EL (cell line): ENCODE measurements at regions not wholly inside any gene's neighbourhood (a gene's known extent, or its start where the extent isn't known, plus 50 kb on each side); places are given as distances from the start of the nearest gene placed in this dataset.

Source experiments
- DNase-seq: peaks from one replicate; pipeline ENCODE4 v3.0.0-alpha.2; 2016

- DNase-seq, result no peak
These were observed 134.6 kb upstream of the DPYD start for GRCh38 chr1:98055457-98055856.

GRCh38 chr1:98054786-98055185, 134.0 kb upstream of the DPYD start:
- no peak for DNase-seq

GRCh38 chr1:98054367-98054701, 133.5 kb upstream of the DPYD start:
- DNase-seq, result no peak

- DNase-seq, result peak; percentile 84
These were observed 132.9 kb upstream of the DPYD start for GRCh38 chr1:98053471-98054366.

- peak; percentile 81 for DNase-seq
These were observed 130.3 kb upstream of the DPYD start for GRCh38 chr1:98051065-98051675.

DNA sequence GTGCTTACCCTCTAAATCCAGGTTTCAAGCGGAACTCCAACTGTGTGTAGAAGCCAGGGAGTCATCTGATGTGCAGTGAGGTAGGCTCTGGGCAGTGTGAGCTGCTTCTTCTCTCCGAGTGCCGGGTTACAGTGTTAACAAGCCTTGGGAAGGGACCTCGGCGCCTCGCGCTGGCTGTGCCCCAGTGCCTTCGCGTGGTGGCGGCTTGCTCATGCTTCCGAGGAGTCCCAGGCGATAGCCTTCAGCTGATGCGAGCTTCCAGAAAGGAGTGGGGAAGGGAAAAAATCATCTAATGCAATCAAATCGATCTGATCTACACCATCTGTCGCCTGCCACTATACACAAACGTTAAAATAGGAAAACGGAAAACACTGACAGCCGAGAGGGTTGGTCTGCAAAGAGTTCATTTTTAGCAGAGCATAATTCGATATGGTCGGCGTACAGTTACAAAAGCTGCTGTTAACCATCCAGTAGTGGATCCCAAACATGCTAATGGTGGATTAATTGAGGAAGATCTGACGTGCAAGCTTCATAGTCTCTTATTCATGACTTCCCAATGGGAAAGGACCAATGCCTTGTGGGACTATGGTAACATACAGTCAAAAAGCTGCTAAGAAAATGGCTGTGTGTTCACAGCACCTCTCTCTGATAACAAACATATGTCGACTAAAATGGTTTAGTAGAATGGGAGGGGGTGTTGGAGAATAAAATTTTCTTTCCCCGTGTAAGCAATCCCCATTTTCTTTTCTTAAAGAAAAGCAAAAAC, 128.7 kb upstream of the DPYD start:
- DNase-seq, result peak; percentile 67

GRCh38 chr1:98048751-98049325, 128.0 kb upstream of the DPYD start:
- peak; percentile 24 for DNase-seq

DNA sequence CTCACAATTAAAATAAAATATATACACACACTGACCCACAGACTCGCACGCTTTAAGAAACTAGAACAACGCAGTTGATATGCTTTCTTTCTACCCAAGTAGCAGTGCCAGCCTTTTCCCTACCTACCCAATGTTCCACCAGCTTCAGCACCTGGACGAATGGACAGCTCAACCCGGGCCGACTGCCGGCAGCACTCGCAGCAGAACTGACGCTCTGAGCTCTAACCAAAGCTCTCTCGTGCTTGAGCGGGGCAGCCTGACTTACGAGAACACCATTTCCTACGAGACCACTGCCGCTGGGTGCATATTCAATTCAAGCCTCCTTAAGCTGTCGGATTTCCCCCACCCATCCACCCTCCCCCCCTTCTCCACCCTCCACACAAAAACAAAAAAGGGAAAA, 127.4 kb upstream of the DPYD start:
- DNase-seq, result peak; percentile 91

DNA sequence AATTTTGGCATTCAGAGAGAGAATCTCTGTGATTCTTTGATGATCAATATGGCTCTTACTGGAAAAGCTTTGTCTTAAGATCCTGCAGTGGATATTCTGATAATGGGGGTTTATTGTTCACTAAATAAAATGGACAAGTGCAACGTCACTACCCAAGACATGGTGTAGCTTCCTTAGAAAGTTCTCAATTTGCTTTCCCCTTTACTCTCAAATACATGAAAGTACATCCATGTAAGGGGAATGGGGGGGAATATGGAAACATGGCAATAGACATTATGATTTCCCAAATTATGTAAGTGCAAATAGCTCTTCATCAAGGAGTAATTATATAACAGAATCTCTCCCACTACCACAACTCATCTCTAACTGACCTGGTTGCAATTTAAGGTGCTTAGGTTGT, 126.3 kb upstream of the DPYD start:
- no peak for DNase-seq

DNA sequence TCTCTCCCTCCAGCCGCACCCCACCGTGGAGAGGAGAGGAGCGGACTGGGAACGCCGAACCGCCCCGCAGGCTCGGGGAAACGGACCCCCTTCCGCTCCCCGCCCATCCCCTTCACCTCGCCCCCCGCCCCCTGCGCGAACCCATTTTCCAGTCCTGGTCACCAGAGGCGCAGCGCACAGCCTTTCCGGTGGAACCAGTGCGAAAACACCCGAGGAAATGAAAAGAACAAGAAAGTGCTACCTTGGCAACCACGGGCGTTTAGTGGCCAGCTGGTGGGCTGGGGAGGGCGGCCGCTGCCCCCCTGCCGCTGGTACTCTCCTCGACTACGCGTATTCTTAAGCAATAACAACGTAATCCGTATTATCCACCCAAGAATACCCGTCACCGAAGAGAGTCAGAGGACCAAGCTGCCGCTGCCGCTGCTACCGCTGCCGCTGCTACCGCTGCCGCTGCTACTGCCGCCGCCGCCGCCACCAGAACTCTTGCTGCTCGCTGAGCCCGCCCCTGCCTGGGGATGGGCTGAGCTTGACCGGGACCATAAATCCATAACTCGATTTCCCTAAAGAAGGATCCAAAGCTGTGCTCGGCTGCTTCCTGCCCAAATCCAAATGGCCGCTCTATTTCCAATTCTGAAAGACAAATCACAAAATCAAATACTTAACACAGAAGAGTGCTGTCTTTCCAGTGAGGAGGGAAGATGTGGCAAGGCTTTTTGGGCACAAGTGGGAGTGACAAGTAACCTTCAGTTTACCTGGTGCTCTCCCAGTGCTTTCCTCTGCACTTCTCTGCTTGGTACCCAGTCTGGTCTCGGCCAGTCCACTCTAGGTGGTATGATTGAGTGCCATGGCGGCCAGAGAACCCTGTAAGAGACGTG, 125.2 kb upstream of the DPYD start:
- DNase-seq, result peak; percentile 71

GRCh38 chr1:98045211-98045766, 124.5 kb upstream of the DPYD start:
- peak; percentile 47 for DNase-seq

- no peak for DNase-seq
These were observed 123.9 kb upstream of the DPYD start for GRCh38 chr1:98044766-98045165.

DNA sequence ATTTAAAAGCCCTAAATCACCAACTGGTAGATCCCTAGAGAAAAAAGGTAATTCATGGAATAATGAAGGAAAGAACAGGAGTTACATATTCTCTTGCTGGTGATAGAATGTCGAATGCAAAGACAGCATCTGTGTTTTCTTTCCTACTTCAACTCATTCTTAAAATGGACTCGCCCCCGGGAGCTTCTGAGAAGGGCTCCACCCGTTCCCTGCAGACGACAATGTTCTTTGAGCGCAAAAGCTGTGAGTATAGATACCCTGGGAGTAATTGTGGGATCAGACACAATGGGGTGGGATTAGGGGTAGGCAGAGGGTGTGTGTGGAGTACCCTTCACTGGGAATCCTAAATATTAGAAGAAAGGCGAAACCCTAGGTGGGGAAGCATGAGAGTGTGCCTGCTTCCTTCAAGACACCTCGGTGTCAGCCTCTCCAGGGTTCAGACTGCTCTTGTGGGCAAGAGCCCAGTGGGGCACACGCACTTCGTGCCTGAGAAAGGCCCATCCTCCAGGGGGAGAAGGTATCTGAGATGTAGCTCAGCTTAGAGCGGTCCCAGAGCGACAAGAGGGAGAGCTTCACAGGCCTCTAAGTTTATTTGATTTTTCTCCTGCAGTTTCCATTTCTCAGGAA, 123.3 kb upstream of the DPYD start:
- DNase-seq, result no peak

DNA sequence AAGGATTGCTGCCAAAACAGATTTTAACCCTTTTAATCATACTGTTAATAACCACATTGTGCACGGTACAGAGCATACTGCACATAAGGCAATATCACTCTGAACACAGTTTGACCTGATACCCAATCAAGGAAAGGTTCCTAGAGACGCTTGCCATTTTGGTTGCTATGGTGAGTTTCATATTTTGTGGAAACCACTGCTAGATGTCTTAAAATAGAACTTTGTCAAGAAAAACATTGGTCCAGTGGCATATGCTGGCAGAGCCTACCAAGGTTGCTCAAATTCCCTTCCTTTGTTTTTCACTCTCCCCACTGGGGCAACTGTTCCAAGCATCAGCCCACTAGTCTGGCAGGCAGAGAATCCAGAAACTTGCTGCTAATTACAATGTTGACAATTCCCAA, 114.8 kb upstream of the DPYD start:
- DNase-seq, result no peak

DNA sequence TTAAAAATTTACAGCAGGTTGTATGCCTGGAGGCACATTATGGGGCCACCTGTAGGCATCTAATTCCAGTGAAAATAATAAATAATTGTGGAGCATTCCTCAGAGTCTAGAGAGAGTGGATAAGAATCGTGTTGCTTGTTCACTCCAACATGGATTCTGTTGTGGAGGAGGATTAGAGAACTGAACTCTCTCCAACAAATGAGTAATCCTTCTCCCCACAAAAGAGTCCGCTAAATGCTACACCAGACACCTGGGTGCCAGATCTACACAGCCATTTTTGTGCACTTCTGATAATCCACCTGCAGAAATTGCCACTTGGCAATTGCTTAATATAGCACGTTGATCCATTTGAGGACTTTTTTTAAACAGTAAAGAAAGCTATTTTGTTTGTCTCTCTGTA, 113.7 kb upstream of the DPYD start:
- peak; percentile 34 for DNase-seq

DNA sequence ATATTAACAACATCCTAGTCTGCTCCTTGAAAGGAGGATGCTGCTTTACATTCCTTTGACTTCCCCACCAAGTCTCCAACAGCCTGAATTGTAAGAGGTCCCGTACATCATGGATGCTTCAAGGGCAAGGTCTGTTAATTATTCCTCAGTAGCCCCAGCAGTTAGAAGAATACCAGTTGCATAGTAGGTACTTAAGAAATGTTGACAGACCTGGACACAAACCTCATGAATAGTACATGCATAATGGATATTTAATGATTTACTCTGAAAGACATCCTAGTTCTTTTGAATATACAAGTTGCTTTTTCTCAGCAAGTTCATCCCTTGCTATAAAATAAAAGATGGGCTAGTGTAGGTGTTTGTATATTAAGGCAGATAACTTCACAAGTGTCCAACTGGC, 112.1 kb upstream of the DPYD start:
- DNase-seq, result no peak

GRCh38 chr1:98030976-98031375, 110.1 kb upstream of the DPYD start:
- no peak for DNase-seq

- peak; percentile 73 for DNase-seq
These were observed 109.6 kb upstream of the DPYD start for GRCh38 chr1:98030483-98030882.

DNA sequence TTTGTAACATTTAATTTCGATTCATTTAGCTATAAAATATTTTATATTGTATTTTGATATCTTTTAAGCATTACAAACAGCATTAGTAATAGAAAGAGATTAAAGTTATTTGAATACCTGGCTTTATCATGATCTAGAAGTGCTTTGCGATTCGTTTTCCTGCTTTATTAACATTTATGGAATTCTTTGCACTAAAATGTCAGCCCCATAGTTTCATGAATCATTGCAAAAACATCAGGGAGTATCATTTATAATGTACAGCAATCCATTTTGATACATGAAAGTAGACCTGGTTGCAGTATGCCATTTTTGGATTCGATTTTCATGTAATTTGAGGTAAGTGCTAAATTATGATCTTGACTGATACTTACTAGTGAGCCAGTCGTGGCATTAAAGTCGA, 108.0 kb upstream of the DPYD start:
- peak; percentile 62 for DNase-seq

- no peak for DNase-seq
These were observed 106.4 kb upstream of the DPYD start for GRCh38 chr1:98027103-98027705.

DNA sequence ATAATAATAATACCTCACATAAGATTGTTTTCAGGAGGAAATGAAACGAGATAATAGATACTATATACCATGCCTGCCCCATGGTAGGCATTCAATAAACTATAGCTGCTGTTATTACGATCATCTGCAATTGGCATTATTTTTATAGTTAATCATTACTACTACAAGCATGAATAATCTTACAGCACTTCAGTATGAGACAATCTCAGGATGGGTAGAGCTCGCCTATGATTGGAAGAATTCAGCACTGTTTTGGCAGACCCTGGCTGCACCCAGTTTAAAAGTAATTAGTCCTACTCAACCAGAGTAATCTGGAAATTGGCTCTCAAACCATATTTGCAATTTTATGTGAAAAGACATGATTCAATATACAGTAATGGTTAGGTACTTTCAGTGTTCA, 105.0 kb upstream of the DPYD start:
- DNase-seq, result no peak
